22Rv1 (cell line): ENCODE measurements at regions not wholly inside any gene's neighbourhood (a gene's known extent, or its start where the extent isn't known, plus 50 kb on each side); places are given as distances from the start of the nearest gene placed in this dataset.

Experiments
- CTCF ChIP-seq: fragments of 450-650 bp; IDR thresholded peaks from 2 replicates; pipeline ENCODE4 v1.5.1; 2017; ENCODE audit warnings: mild to moderate bottlenecking
- ZFX ChIP-seq: fragments of 450-650 bp; IDR thresholded peaks from 2 replicates; pipeline ENCODE4 v1.6.1; 2017; ENCODE audit warnings: antibody characterized with exemption, borderline replicate concordance

DNA sequence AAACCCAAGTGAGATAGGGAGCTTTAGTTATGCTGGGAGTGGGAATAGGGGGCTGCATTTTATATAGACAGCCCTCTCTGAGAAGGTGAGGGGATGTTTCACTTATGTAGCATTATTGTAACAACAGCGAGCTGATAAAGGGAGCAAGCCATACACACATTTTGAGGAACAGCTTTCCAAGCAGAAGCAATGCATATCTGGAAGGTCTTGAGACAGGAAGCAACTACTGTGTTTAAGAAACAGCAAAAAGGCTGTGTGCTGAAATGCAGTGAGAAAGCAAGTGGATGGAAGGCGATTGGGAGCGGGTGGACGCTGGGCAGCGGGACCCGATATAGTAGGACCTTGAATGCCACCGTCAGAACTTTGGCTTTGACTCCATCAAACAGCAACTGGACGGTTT is 155.9 kb upstream of the TBL1XR1 start:
- TF ChIP-seq CTCF (no peak), ZFX (no peak)
